Thyroid gland (tissue), 4 donors: ENCODE measurements at regions not wholly inside any gene's neighbourhood (a gene's known extent, or its start where the extent isn't known, plus 50 kb on each side); places are given as distances from the start of the nearest gene placed in this dataset.

Experiments
- CTCF ChIP-seq, 6 experiments: fragments of 200-600 bp in 3 of 6; fragments of 450-650 bp in 3 of 6; sonication (generic) in 3 of 6; IDR thresholded peaks; one replicate each; pipeline ENCODE4 v1.5.1; 2016 to 2019; ENCODE audit warnings: antibody characterized with exemption in 6 of 6, mild to moderate bottlenecking in 2 of 6, inconsistent platforms in 1 of 6, moderate library complexity in 1 of 6
- POLR2A ChIP-seq, 2 donors: fragments of 450-650 bp; IDR thresholded peaks; one replicate each; pipeline ENCODE4 v1.6.1; 2017; ENCODE audit warnings: antibody characterized with exemption in 2 of 2, mild to moderate bottlenecking in 2 of 2, moderate library complexity in 1 of 2

DNA sequence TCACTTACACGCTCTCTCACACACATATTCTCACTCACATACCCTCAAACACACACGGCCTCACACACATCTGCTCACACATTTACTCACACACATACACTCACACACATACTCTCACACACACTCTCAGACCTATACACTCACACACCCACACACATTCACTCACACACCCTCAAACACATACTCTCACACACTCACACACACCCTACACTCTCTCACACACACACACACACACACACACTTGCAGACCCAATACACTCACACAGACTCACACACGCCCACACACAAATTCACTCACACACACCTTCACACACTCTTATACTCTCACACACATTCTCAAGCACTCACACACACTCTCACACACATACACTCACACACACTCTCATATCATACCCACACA, 155.5 kb upstream of the BACE2 start:
- TF ChIP-seq CTCF (IDR thresholded peaks at IDR 0.05) (no peak), POLR2A (IDR thresholded peaks at IDR 0.05) (no peak)
